Mesenchymal stem cell (in vitro differentiated cells and primary cell): ENCODE measurements at regions not wholly inside any gene's neighbourhood (a gene's known extent, or its start where the extent isn't known, plus 50 kb on each side); places are given as distances from the start of the nearest gene placed in this dataset.

Source experiments
- DNase-seq: peaks from one replicate; pipeline ENCODE4 v3.0.0-alpha.2; 2013
- H2AFZ ChIP-seq: one replicate; pipeline ENCODE4 v1.6.1; 2013; ENCODE audit warnings: low read depth, mild to moderate bottlenecking, control low read depth, inconsistent platforms, low read length, moderate library complexity
- H2AK5ac ChIP-seq: 2 replicates; pipeline ENCODE4 v1.6.1; 2013; ENCODE audit warnings: low read length, moderate library complexity, mild to moderate bottlenecking, inconsistent platforms; ENCODE audit not compliant: severe bottlenecking
- H2BK120ac ChIP-seq: one replicate; pipeline ENCODE4 v1.6.1; 2013; ENCODE audit warnings: low read depth, mild to moderate bottlenecking, inconsistent platforms, low read length, moderate library complexity
- H2BK12ac ChIP-seq, 2 experiments: one replicate each; pipeline ENCODE4 v1.6.1; 2013; ENCODE audit warnings: inconsistent platforms in 2 of 2, low read length in 2 of 2, mild to moderate bottlenecking in 2 of 2, moderate library complexity in 2 of 2, control low read depth in 1 of 2
- H2BK15ac ChIP-seq: one replicate; pipeline ENCODE4 v1.6.1; 2013; ENCODE audit warnings: mild to moderate bottlenecking, low read depth, inconsistent platforms; ENCODE audit not compliant: poor library complexity, severe bottlenecking
- H2BK5ac ChIP-seq: 2 replicates; pipeline ENCODE4 v1.6.1; 2013; ENCODE audit warnings: low read depth, mild to moderate bottlenecking, low read length, control low read depth, inconsistent platforms; ENCODE audit not compliant: poor library complexity, severe bottlenecking
- H3K14ac ChIP-seq, 2 experiments: one replicate each; pipeline ENCODE4 v1.6.1; 2013; ENCODE audit warnings: inconsistent platforms in 2 of 2, low read length in 2 of 2, control low read depth in 1 of 2, mild to moderate bottlenecking in 1 of 2, moderate library complexity in 1 of 2
- H3K18ac ChIP-seq, 2 experiments: one replicate each; pipeline ENCODE4 v1.6.1; 2013; ENCODE audit warnings: inconsistent platforms in 2 of 2, low read length in 2 of 2, control low read depth in 1 of 2, low read depth in 1 of 2, mild to moderate bottlenecking in 1 of 2
- H3K23ac ChIP-seq, 2 experiments: one replicate each; pipeline ENCODE4 v1.6.1; 2013; ENCODE audit warnings: inconsistent platforms in 2 of 2, low read length in 2 of 2, mild to moderate bottlenecking in 2 of 2, moderate library complexity in 2 of 2, control low read depth in 1 of 2
- H3K27ac ChIP-seq: 2 replicates; pipeline ENCODE4 v1.5.1; 2013; ENCODE audit warnings: mild to moderate bottlenecking, moderate library complexity, low read length, control low read depth, inconsistent platforms; ENCODE audit not compliant: poor library complexity, severe bottlenecking
- H3K27me3 ChIP-seq, 2 experiments: 2 replicates each; pipeline versions ENCODE4 v1.6.1 to v1.7.0; 2013; ENCODE audit warnings: low read length in 2 of 2, mild to moderate bottlenecking in 2 of 2, moderate library complexity in 2 of 2, control low read depth in 1 of 2, inconsistent platforms in 1 of 2; ENCODE audit not compliant: control insufficient read depth in 1 of 2, insufficient read depth in 1 of 2
- H3K36me3 ChIP-seq, 2 experiments: 2 replicates each; pipeline versions ENCODE4 v1.6.1 to v1.7.0; 2013; ENCODE audit warnings: low read length in 2 of 2, control low read depth in 1 of 2, inconsistent platforms in 1 of 2, low read depth in 1 of 2, mild to moderate bottlenecking in 1 of 2; ENCODE audit not compliant: insufficient read depth in 2 of 2, control insufficient read depth in 1 of 2
- H3K4ac ChIP-seq, 2 experiments: one replicate each; pipeline ENCODE4 v1.6.1; 2013; ENCODE audit warnings: inconsistent platforms in 2 of 2, low read length in 2 of 2, mild to moderate bottlenecking in 2 of 2, moderate library complexity in 2 of 2, control low read depth in 1 of 2, low read depth in 1 of 2
- H3K4me1 ChIP-seq: 2 replicates; pipeline ENCODE4 v1.6.1; 2013; ENCODE audit warnings: low read depth, low read length, control low read depth; ENCODE audit not compliant: control insufficient read depth, insufficient read depth
- H3K4me2 ChIP-seq: 2 replicates; pipeline ENCODE4 v1.6.1; 2013; ENCODE audit warnings: low read length, mild to moderate bottlenecking, inconsistent platforms; ENCODE audit not compliant: poor library complexity, severe bottlenecking
- H3K4me3 ChIP-seq, 2 experiments: 2 replicates each; pipeline versions ENCODE4 v1.5.1 to v1.7.0; 2013; ENCODE audit warnings: low read length in 2 of 2, mild to moderate bottlenecking in 2 of 2, control low read depth in 1 of 2, low read depth in 1 of 2; ENCODE audit not compliant: insufficient read depth in 1 of 2
- H3K79me1 ChIP-seq: replicated peaks from 2 replicates; pipeline ENCODE4 v1.6.1; 2013; ENCODE audit warnings: mild to moderate bottlenecking, control low read depth, low read length, inconsistent platforms; ENCODE audit not compliant: poor library complexity, severe bottlenecking
- H3K9ac ChIP-seq: 2 replicates; pipeline ENCODE4 v1.7.0; 2013; ENCODE audit warnings: mild to moderate bottlenecking, low read length, moderate library complexity
- H3K9me3 ChIP-seq: 2 replicates; pipeline ENCODE4 v1.7.0; 2013; ENCODE audit warnings: mild to moderate bottlenecking, low read length; ENCODE audit not compliant: control insufficient read depth
- H4K8ac ChIP-seq: one replicate; pipeline ENCODE4 v1.6.1; 2013; ENCODE audit warnings: inconsistent platforms, mild to moderate bottlenecking, low read length, moderate library complexity
- H4K91ac ChIP-seq: one replicate; pipeline ENCODE4 v1.6.1; 2013; ENCODE audit warnings: mild to moderate bottlenecking, low read length, inconsistent platforms
- WGBS: methylation state at CpG from one replicate; pipeline ENCODE4 v1.1.7; 2013; ENCODE audit warnings: mixed read lengths; 5-methylcytosine and 5-hydroxymethylcytosine counted together

DNA sequence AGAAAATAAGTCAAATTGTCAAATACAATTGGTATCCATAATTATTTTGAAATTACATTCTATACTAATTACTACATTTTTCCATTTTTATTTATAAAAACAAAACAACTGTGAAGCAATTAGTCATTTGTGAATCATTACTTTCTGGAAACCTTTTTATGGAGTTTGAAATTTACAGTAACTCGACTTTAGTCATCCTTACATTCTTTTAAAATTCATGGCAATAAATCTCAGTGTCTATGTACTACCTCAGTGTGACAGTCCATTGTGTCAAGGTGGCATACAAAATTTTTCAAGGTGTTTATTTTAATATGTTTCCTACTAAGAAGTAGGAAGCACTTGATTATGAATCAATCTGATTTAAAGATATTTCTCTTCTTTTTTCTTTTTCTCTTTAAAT, 1949.4 kb upstream of the RAG2 start:
- Histone ChIP-seq H3K4me3 (no peak overlapping the region), H3K79me1 (no peaks in the 10 kb centered on the region), H3K23ac (no peak overlapping the region), H3K4me1 (no peaks in the 10 kb centered on the region), H2BK12ac (no peak overlapping the region), H3K4ac (no peak overlapping the region), H3K9me3 (no peaks in the 10 kb centered on the region), H2AK5ac (no peak overlapping the region), H3K4me2 (no peak overlapping the region), H3K9ac (no peak overlapping the region), H3K18ac (no peak overlapping the region), H3K27me3 (no peaks in the 10 kb centered on the region), H2BK15ac (no peak overlapping the region), H3K14ac (no peak overlapping the region), H2AFZ (no peak overlapping the region), H2BK5ac (no peak overlapping the region), H3K36me3 (no peaks in the 10 kb centered on the region), H4K91ac (no peak overlapping the region), H3K27ac (peak overlapping the region; percentile 35), H4K8ac (no peak overlapping the region), H2BK120ac (no peak overlapping the region)
- no CpG with 5 or more reads among the region's 1 CpG for WGBS
- DNase-seq: peak; percentile 4

- WGBS: 48% methylated on average over 3 of the region's 3 CpGs
- Histone ChIP-seq H2AK5ac (no peak overlapping the region), H3K9ac (no peak overlapping the region), H3K4me2 (no peak overlapping the region), H3K4me3 (no peak overlapping the region), H3K14ac (no peak overlapping the region), H3K79me1 (no peaks in the 10 kb centered on the region), H2BK15ac (no peak overlapping the region), H3K18ac (no peak overlapping the region), H2AFZ (no peak overlapping the region), H3K9me3 (no peaks in the 10 kb centered on the region), H3K23ac (no peak overlapping the region), H4K91ac (no peak overlapping the region), H3K4ac (no peak overlapping the region), H4K8ac (no peak overlapping the region), H2BK12ac (no peak overlapping the region), H3K27ac (peak overlapping the region; percentile 87), H2BK5ac (peak overlapping the region; percentile 48), H2BK120ac (no peak overlapping the region), H3K4me1 (no peaks in the 10 kb centered on the region), H3K27me3 (no peaks in the 10 kb centered on the region), H3K36me3 (no peaks in the 10 kb centered on the region)
- no peak for DNase-seq
Measured at GRCh38 chr11:38543986-38544385, 1946.0 kb upstream of the RAG2 start.

GRCh38 chr11:38543311-38543710, 1945.3 kb upstream of the RAG2 start:
- no peaks in the 10 kb centered on the region for H3K27me3 ChIP-seq
- H3K18ac ChIP-seq: no peak overlapping the region
- H3K14ac ChIP-seq: no peak overlapping the region
- no peak overlapping the region for H4K91ac ChIP-seq
- H3K4me3 ChIP-seq: no peak overlapping the region
- H3K36me3 ChIP-seq: no peaks in the 10 kb centered on the region
- no peak overlapping the region for H3K9ac ChIP-seq
- no peak overlapping the region for H2BK120ac ChIP-seq
- no CpG with 5 or more reads among the region's 1 CpG for WGBS
- no peaks in the 10 kb centered on the region for H3K9me3 ChIP-seq
- H3K27ac ChIP-seq: no peak overlapping the region
- H4K8ac ChIP-seq: no peak overlapping the region
- no peak overlapping the region for H2BK5ac ChIP-seq
- no peak overlapping the region for H2AK5ac ChIP-seq
- no peak overlapping the region for H3K23ac ChIP-seq
- no peak overlapping the region for H2AFZ ChIP-seq
- H3K79me1 ChIP-seq: no peaks in the 10 kb centered on the region
- H2BK12ac ChIP-seq: no peak overlapping the region
- H2BK15ac ChIP-seq: no peak overlapping the region
- no peaks in the 10 kb centered on the region for H3K4me1 ChIP-seq
- no peak overlapping the region for H3K4ac ChIP-seq
- DNase-seq: peak; percentile 18
- H3K4me2 ChIP-seq: no peak overlapping the region

DNA sequence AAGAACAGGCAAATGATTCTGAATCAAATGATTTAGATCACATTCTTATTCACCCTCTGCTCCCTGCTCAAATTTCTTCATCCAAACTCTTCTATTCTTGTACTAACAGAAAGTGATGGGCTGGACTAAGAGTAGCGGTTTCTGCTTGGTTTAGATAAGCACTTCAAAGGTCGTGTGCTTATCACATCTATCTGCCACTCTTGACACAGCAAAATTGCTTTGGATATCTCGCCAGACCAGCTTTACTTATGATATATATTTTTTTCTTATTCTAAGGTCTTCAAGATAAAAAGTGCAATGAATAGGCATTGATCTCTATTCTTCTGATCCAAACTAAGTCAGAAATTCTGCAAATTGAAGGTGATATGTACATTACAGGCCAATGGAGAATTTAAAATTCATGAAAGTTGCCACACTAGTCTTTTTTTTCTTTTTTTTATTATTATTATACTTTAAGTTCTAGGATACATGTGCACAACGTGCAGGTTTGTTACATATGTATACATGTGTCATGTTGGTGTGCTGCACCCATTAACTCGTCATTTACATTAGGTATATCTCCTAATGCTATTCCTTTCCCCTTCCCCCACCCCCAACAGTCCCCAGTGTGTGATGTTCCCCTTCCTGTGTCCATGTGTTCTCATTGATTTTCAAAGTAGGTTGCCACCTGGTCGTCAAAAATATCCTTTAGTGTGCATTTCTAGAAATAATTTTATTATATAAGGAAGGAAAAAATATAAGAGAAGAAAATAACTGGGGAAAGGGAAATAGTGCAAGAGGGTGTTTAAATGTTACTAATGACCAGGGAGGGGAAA, 1941.0 kb upstream of the RAG2 start:
- no peak overlapping the region for H3K4me2 ChIP-seq
- no peak overlapping the region for H4K91ac ChIP-seq
- H3K27me3 ChIP-seq: no peaks in the 10 kb centered on the region
- no peak overlapping the region for H2BK5ac ChIP-seq
- H3K79me1 ChIP-seq: no peaks in the 10 kb centered on the region
- H3K4me1 ChIP-seq: no peaks in the 10 kb centered on the region
- H3K36me3 ChIP-seq: no peaks in the 10 kb centered on the region
- H2BK15ac ChIP-seq: no peak overlapping the region
- H3K9me3 ChIP-seq: peaks cover 16% of the 10 kb centered on the region
- 100% methylated on average over 1 of the region's 6 CpGs for WGBS
- H3K14ac ChIP-seq: no peak overlapping the region
- H3K18ac ChIP-seq: no peak overlapping the region
- no peak overlapping the region for H2BK12ac ChIP-seq
- no peak overlapping the region for H3K4ac ChIP-seq
- no peak overlapping the region for H3K27ac ChIP-seq
- no peak overlapping the region for H4K8ac ChIP-seq
- H3K23ac ChIP-seq: no peak overlapping the region
- no peak overlapping the region for H2BK120ac ChIP-seq
- H3K4me3 ChIP-seq: no peak overlapping the region
- H3K9ac ChIP-seq: no peak overlapping the region
- no peak overlapping the region for H2AK5ac ChIP-seq
- H2AFZ ChIP-seq: no peak overlapping the region
- DNase-seq: no peak
